ENCODE measurements at regions not wholly inside any gene's neighbourhood (a gene's known extent, or its start where the extent isn't known, plus 50 kb on each side); places are given as distances from the start of the nearest gene placed in this dataset.

GRCh38 chr7:121634356-121634755, 238.2 kb upstream of the FAM3C start:
- Histone ChIP-seq H2BK20ac (ENCODE audit: low read depth, low read length) (no peak overlapping the region), H2AK5ac (ENCODE audit: low read depth, low read length) (no peak overlapping the region), H2AFZ (replicated peaks; ENCODE audit: low read length, poor library complexity) (no peak overlapping the region), H2BK15ac (ENCODE audit: low read depth, low read length) (no peak overlapping the region), H4K91ac (ENCODE audit: insufficient read depth, low read depth, low read length) (no peak overlapping the region), H3K4me1 (ENCODE audit: control insufficient read depth, insufficient read depth, low read length) (no peaks in the 10 kb centered on the region), H2BK5ac (ENCODE audit: low read depth, low read length, poor library complexity, severe bottlenecking) (no peak overlapping the region), H3K9me3 (ENCODE audit: control insufficient read depth, insufficient read depth, low read length) (no peaks in the 10 kb centered on the region), H3K4ac (ENCODE audit: low read depth, low read length) (no peak overlapping the region), H3K23ac (ENCODE audit: low read depth, low read length) (no peak overlapping the region), H3K27ac (ENCODE audit: insufficient read depth, low read length) (no peak overlapping the region), H4K20me1 (ENCODE audit: insufficient read depth, low read length) (no peaks in the 10 kb centered on the region), H4K5ac (ENCODE audit: low read depth, low read length) (no peak overlapping the region), H2BK120ac (ENCODE audit: low read depth, low read length) (no peak overlapping the region), H3K36me3 (ENCODE audit: control insufficient read depth, insufficient read depth, low read length) (no peaks in the 10 kb centered on the region), H3K9ac (ENCODE audit: low read depth, low read length) (no peak overlapping the region), H3K14ac (replicated peaks; ENCODE audit: low read depth, low read length) (no peak overlapping the region), H3K79me1 (ENCODE audit: low read depth in 1 of 2, low read length in 2 of 2) (no peaks in the 10 kb centered on the region), H2AK9ac (replicated peaks; ENCODE audit: low read depth, low read length, poor library complexity) (no peak overlapping the region), H3K4me3 (ENCODE audit: insufficient read depth, low read depth, low read length) (no peak overlapping the region), H4K8ac (ENCODE audit: low read depth in 2 of 2, low read length in 2 of 2) (no peak overlapping the region), H3K18ac (ENCODE audit: low read depth, low read length) (no peak overlapping the region), H3K56ac (ENCODE audit: extremely low read depth, insufficient read depth, low read length) (no peak overlapping the region), H3K9me1 (ENCODE audit: insufficient read depth, low read length) (no peaks in the 10 kb centered on the region), H3K4me2 (ENCODE audit: low read depth, low read length) (no peak overlapping the region), H3K27me3 (ENCODE audit: control insufficient read depth, insufficient read depth, low read length) (no peaks in the 10 kb centered on the region)
- no peak for ATAC-seq (ENCODE audit: low read depth)
- intact Hi-C loops (cut with micrococcal nuclease) = loop anchor here (2.0 kb wide), 1 partner anchor 20 kb away; no protein-coding TSS in a partner anchor
- TF ChIP-seq ELK1 (IDR thresholded peaks at IDR 0.05; ENCODE audit: borderline replicate concordance, low read depth, low read length) = no peak
- no peak for TF ChIP-seq MAFK (IDR thresholded peaks at IDR 0.05; ENCODE audit: low read depth, low read length)
- no peak for TF ChIP-seq POLR2A (IDR thresholded peaks at IDR 0.05; ENCODE audit: low read depth, low read length)
- no peak for TF ChIP-seq CEBPB (IDR thresholded peaks at IDR 0.05; ENCODE audit: low read depth, low read length)
- no peak for TF ChIP-seq SMC3 (IDR thresholded peaks at IDR 0.05; ENCODE audit: low read depth, low read length)
- TF ChIP-seq RFX5 (IDR thresholded peaks at IDR 0.05; ENCODE audit: low read depth, low read length) = no peak
- no peak for TF ChIP-seq RCOR1 (IDR thresholded peaks at IDR 0.05; ENCODE audit: insufficient replicate concordance, low read length)
- no peak for TF ChIP-seq BHLHE40 (IDR thresholded peaks at IDR 0.05; ENCODE audit: low read depth, low read length)
- no peak for TF ChIP-seq CHD1 (IDR thresholded peaks at IDR 0.05; ENCODE audit: low read depth, low read length)
- TF ChIP-seq FOS (IDR thresholded peaks at IDR 0.05; ENCODE audit: low read depth, low read length) = no peak
- no peak for TF ChIP-seq CTCF (conservative IDR thresholded peaks at IDR 0.05; ENCODE audit: low read depth, low read length)
- no peak for TF ChIP-seq MXI1 (IDR thresholded peaks at IDR 0.05; ENCODE audit: borderline replicate concordance, low read depth, low read length)
- no peak for TF ChIP-seq NFE2L2 (IDR thresholded peaks at IDR 0.05; ENCODE audit: low read depth, low read length)
- TF ChIP-seq USF2 (IDR thresholded peaks at IDR 0.05; ENCODE audit: low read depth, low read length) = no peak
- TF ChIP-seq RAD21 (IDR thresholded peaks at IDR 0.05; ENCODE audit: low read length) = no peak
- TF ChIP-seq MAZ (IDR thresholded peaks at IDR 0.05; ENCODE audit: borderline replicate concordance, low read depth, low read length) = no peak
- ChIA-PET CTCF (no interaction called here), POLR2A (ENCODE audit: unreplicated experiment) (no interaction called here)
- no CpG with 5 or more reads among the region's 1 CpG for WGBS, 2 experiments (ENCODE audit: extremely low coverage in 2 of 2, insufficient read length in 1 of 2)
- DNase-seq = no peak
- dilution Hi-C loops (cut with HindIII; ENCODE audit: low sequenced_read_pairs, unreplicated experiment) = no loop called here
- in situ Hi-C loops (cut with MboI; ENCODE audit: low sequenced_read_pairs) = no loop called here
- no TSS peak for BruUV-seq (replicated peaks)

All from IMR-90 (cell line).